Caco-2 (cell line): ENCODE measurements at regions not wholly inside any gene's neighbourhood (a gene's known extent, or its start where the extent isn't known, plus 50 kb on each side); places are given as distances from the start of the nearest gene placed in this dataset.

Experiments
- BruUV-seq: library from RNA; stranded (reverse); fragments of 400-500 nt; replicated peaks from 2 replicates; lab custom pipeline; 2021; lab: Mats Ljungman, UMichigan
- CTCF ChIA-PET: fragments of 300-600 bp; sonication (Branson Sonifier 250); formaldehyde crosslinking; loops from one replicate; lab custom pipeline; 2022; ENCODE audit warnings: antibody characterized with exemption; lab: Charles Lee
- POLR2A ChIA-PET: fragments of 300-600 bp; sonication (Branson Sonifier 250); formaldehyde crosslinking; loops from one replicate; lab custom pipeline; 2022; ENCODE audit warnings: antibody characterized with exemption; lab: Charles Lee
- DNase-seq, 2 experiments: peaks; one replicate each; pipeline versions ENCODE4 v3.0.0 to v3.0.0-alpha.2; 2020 to 2022
- H3K27me3 ChIP-seq: replicated peaks from 2 replicates; pipeline ENCODE4 v1.6.0; 2011; ENCODE audit warnings: low read length; ENCODE audit not compliant: control insufficient read depth, insufficient read depth
- H3K36me3 ChIP-seq: 2 replicates; pipeline ENCODE4 v1.5.1; 2011; ENCODE audit warnings: low read length; ENCODE audit not compliant: control insufficient read depth, insufficient read depth
- H3K4me1 ChIP-seq: fragments of 250-450 bp; sonication (Bioruptor Pico); 2 replicates; pipeline ENCODE4 v1.5.1; 2020; ENCODE audit warnings: mild to moderate bottlenecking
- H3K4me3 ChIP-seq: 2 replicates; pipeline ENCODE4 v1.5.1; 2011; ENCODE audit warnings: low read depth, mild to moderate bottlenecking, control low read depth, low read length
- H3K9me3 ChIP-seq: fragments of 250-450 bp; sonication (Bioruptor Pico); 2 replicates; pipeline ENCODE4 v1.5.1; 2020; ENCODE audit warnings: mild to moderate bottlenecking, moderate library complexity
- H3K27ac Mint-ChIP-seq: one replicate; pipeline ENCODE4 v1.8.0; 2022; ENCODE audit warnings: mixed read lengths; ENCODE audit not compliant: unreplicated experiment
- H3K27me3 Mint-ChIP-seq: one replicate; pipeline ENCODE4 v1.8.0; 2022; ENCODE audit warnings: mixed read lengths; ENCODE audit not compliant: insufficient read depth, unreplicated experiment
- H3K36me3 Mint-ChIP-seq: one replicate; pipeline ENCODE4 v1.8.0; 2022; ENCODE audit warnings: mild to moderate bottlenecking, mixed read lengths; ENCODE audit not compliant: insufficient read depth, unreplicated experiment
- H3K4me1 Mint-ChIP-seq: one replicate; pipeline ENCODE4 v1.8.0; 2022; ENCODE audit warnings: low read depth, mixed read lengths; ENCODE audit not compliant: unreplicated experiment
- H3K4me3 Mint-ChIP-seq: one replicate; pipeline ENCODE4 v1.8.0; 2022; ENCODE audit warnings: mild to moderate bottlenecking, moderate library complexity, mixed read lengths; ENCODE audit not compliant: unreplicated experiment
- H3K9me3 Mint-ChIP-seq: one replicate; pipeline ENCODE4 v1.8.0; 2022; ENCODE audit warnings: mixed read lengths; ENCODE audit not compliant: unreplicated experiment
- intact Hi-C: fragments of 100-400 bp; cut with micrococcal nuclease; formaldehyde crosslinking; loops from one replicate; pipeline ENCODE4 v1.10.0; 2022; ENCODE audit not compliant: unreplicated experiment
- TF ChIP-seq, protein P1 (sequence below), 2 experiments: fragments of 200-600 bp in 1 of 2; IDR thresholded peaks; 1 replicate in 1 of 2; 2 replicates in 1 of 2; pipeline versions ENCODE4 v1.5.1 to v1.8.0; 2011 to 2022; ENCODE audit warnings: antibody characterized with exemption in 1 of 2, control low read depth in 1 of 2, inconsistent platforms in 1 of 2, low read depth in 1 of 2, low read length in 1 of 2, mild to moderate bottlenecking in 1 of 2, moderate library complexity in 1 of 2; ENCODE audit not compliant: insufficient read depth in 1 of 2, severe bottlenecking in 1 of 2, unreplicated experiment in 1 of 2

DNA sequence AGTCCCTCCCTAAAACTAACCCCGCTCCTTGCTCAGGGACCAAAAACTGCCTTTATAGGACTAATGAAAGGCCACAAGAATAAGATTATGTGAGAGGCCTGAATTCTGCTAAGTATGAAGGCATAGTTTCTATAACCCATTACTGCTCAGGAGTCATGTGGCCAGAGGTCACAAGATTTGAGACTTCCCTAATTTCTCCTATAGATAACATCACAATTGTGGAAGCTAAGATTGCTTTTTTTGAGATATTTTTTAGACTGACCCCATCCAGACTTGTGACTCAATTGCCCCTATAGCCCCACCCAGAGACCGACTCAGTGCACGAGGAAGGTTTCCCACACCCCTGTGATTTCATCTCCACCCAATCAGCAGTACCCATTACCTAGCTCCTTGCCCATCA lies 504.1 kb upstream of the GOT2 start:
- H3K9me3 ChIP-seq, result no peaks in the 10 kb centered on the region
- Mint-ChIP-seq H3K27me3 (peaks cover 8% of the 10 kb centered on the region), H3K9me3 (no peaks in the 10 kb centered on the region), H3K4me3 (no peak overlapping the region), H3K36me3 (no peaks in the 10 kb centered on the region), H3K4me1 (no peaks in the 10 kb centered on the region), H3K27ac (no peak overlapping the region)
- no peaks in the 10 kb centered on the region for H3K27me3 ChIP-seq
- ChIA-PET CTCF (no interaction called here), POLR2A (no interaction called here)
- no peaks in the 10 kb centered on the region for H3K36me3 ChIP-seq
- intact Hi-C loops, result no loop called here
- no peak for DNase-seq
- no peaks in the 10 kb centered on the region for H3K4me1 ChIP-seq
- no peak overlapping the region for H3K4me3 ChIP-seq
- no TSS peak for BruUV-seq
- TF ChIP-seq, protein P1, sequence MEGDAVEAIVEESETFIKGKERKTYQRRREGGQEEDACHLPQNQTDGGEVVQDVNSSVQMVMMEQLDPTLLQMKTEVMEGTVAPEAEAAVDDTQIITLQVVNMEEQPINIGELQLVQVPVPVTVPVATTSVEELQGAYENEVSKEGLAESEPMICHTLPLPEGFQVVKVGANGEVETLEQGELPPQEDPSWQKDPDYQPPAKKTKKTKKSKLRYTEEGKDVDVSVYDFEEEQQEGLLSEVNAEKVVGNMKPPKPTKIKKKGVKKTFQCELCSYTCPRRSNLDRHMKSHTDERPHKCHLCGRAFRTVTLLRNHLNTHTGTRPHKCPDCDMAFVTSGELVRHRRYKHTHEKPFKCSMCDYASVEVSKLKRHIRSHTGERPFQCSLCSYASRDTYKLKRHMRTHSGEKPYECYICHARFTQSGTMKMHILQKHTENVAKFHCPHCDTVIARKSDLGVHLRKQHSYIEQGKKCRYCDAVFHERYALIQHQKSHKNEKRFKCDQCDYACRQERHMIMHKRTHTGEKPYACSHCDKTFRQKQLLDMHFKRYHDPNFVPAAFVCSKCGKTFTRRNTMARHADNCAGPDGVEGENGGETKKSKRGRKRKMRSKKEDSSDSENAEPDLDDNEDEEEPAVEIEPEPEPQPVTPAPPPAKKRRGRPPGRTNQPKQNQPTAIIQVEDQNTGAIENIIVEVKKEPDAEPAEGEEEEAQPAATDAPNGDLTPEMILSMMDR (IDR thresholded peaks at IDR 0.05; ENCODE audit: insufficient read depth in 1 of 2, low read depth in 1 of 2, low read length in 1 of 2, severe bottlenecking in 1 of 2, unreplicated experiment in 1 of 2), result no peak

GRCh38 chr16:59236804-59237458 lies 502.8 kb upstream of the GOT2 start:
- peaks cover 8% of the 10 kb centered on the region for H3K27me3 Mint-ChIP-seq
- no peaks in the 10 kb centered on the region for H3K9me3 ChIP-seq
- H3K4me1 Mint-ChIP-seq, result no peaks in the 10 kb centered on the region
- no peaks in the 10 kb centered on the region for H3K4me1 ChIP-seq
- no peak overlapping the region for H3K4me3 Mint-ChIP-seq
- no peak for DNase-seq
- H3K4me3 ChIP-seq, result no peak overlapping the region
- no TSS peak for BruUV-seq
- no peaks in the 10 kb centered on the region for H3K36me3 ChIP-seq
- TF ChIP-seq, protein P1 (IDR thresholded peaks at IDR 0.05; ENCODE audit: insufficient read depth in 1 of 2, low read depth in 1 of 2, low read length in 1 of 2, severe bottlenecking in 1 of 2, unreplicated experiment in 1 of 2), result no peak
- no peaks in the 10 kb centered on the region for H3K27me3 ChIP-seq
- CTCF ChIA-PET, result no interaction called here
- no peaks in the 10 kb centered on the region for H3K9me3 Mint-ChIP-seq
- POLR2A ChIA-PET, result no interaction called here
- no peaks in the 10 kb centered on the region for H3K36me3 Mint-ChIP-seq
- intact Hi-C loops, result no loop called here
- H3K27ac Mint-ChIP-seq, result no peak overlapping the region

GRCh38 chr16:59224401-59224800 lies 490.3 kb upstream of the GOT2 start:
- H3K4me1 ChIP-seq, result no peaks in the 10 kb centered on the region
- ChIA-PET CTCF (no interaction called here), POLR2A (no interaction called here)
- H3K4me1 Mint-ChIP-seq, result no peaks in the 10 kb centered on the region
- no peaks in the 10 kb centered on the region for H3K36me3 Mint-ChIP-seq
- intact Hi-C loops, result no loop called here
- H3K4me3 Mint-ChIP-seq, result no peak overlapping the region
- DNase-seq, result no peak
- no peaks in the 10 kb centered on the region for H3K9me3 Mint-ChIP-seq
- TF ChIP-seq, protein P1 (IDR thresholded peaks at IDR 0.05; ENCODE audit: insufficient read depth in 1 of 2, low read depth in 1 of 2, low read length in 1 of 2, severe bottlenecking in 1 of 2, unreplicated experiment in 1 of 2), result no peak
- H3K27me3 ChIP-seq, result no peaks in the 10 kb centered on the region
- H3K27me3 Mint-ChIP-seq, result peaks cover 5% of the 10 kb centered on the region
- H3K9me3 ChIP-seq, result no peaks in the 10 kb centered on the region
- H3K36me3 ChIP-seq, result no peaks in the 10 kb centered on the region
- BruUV-seq, result no TSS peak
- no peak overlapping the region for H3K27ac Mint-ChIP-seq
- H3K4me3 ChIP-seq, result no peak overlapping the region
